ENCODE measurements at regions not wholly inside any gene's neighbourhood (a gene's known extent, or its start where the extent isn't known, plus 50 kb on each side); places are given as distances from the start of the nearest gene placed in this dataset.

DNA sequence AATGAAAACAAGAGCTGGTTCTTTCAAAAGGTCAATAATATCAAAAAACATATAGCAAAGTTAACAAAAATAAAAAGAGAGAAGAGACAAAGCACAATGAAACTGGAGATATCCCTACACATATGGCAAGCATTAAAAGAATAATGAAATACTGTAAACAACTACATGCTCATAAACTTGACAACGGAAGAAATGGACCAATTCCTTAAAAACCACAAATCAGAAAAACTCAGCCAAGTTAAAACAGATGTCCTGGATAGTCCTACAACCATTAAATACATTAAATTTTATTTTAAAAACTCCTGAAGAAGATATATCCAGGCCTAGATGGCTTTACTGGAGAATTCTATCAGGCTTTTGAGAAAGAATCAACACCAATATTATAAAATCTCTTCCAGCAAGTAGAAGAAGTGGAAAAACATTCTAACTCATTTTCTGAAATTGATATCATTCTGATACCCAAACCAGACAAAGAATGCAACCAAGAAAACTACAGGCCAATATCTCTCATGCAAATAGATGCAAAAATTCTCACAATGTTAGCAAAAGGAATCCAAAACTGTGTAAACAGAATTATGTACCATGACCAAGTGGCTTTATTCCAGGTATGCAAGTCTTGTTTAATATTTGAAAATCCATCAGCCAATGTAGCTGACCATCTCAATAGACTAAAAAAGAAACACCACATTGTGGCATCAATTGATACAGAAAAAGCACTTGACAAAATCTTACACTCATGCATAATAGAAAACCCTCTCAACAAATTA lies 56.1 kb upstream of the LRRC7 start:
- TF ChIP-seq, protein P1, sequence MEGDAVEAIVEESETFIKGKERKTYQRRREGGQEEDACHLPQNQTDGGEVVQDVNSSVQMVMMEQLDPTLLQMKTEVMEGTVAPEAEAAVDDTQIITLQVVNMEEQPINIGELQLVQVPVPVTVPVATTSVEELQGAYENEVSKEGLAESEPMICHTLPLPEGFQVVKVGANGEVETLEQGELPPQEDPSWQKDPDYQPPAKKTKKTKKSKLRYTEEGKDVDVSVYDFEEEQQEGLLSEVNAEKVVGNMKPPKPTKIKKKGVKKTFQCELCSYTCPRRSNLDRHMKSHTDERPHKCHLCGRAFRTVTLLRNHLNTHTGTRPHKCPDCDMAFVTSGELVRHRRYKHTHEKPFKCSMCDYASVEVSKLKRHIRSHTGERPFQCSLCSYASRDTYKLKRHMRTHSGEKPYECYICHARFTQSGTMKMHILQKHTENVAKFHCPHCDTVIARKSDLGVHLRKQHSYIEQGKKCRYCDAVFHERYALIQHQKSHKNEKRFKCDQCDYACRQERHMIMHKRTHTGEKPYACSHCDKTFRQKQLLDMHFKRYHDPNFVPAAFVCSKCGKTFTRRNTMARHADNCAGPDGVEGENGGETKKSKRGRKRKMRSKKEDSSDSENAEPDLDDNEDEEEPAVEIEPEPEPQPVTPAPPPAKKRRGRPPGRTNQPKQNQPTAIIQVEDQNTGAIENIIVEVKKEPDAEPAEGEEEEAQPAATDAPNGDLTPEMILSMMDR (IDR thresholded peaks at IDR 0.05 in 8 of 11, conservative IDR thresholded peaks at IDR 0.05 in 3 of 11), result no peak
- no peak for TF ChIP-seq POLR2AphosphoS5 (IDR thresholded peaks at IDR 0.05)
- no peak for TF ChIP-seq POLR2A (IDR thresholded peaks at IDR 0.05)
